ENCODE measurements at regions not wholly inside any gene's neighbourhood (a gene's known extent, or its start where the extent isn't known, plus 50 kb on each side); places are given as distances from the start of the nearest gene placed in this dataset.

GRCh38 chr20:22901921-22902320 lies 133.2 kb upstream of the SSTR4 start:
- TF ChIP-seq CTCF (IDR thresholded peaks at IDR 0.05): no peak
- no peak for TF ChIP-seq POLR2A (IDR thresholded peaks at IDR 0.05)

All from heart left ventricle (tissue), 13 donors.